ENCODE measurements at regions not wholly inside any gene's neighbourhood (a gene's known extent, or its start where the extent isn't known, plus 50 kb on each side); places are given as distances from the start of the nearest gene placed in this dataset.

GRCh38 chr7:41145656-41146055 is 557.2 kb downstream of the INHBA start:
- Mint-ChIP-seq H3K36me3 (ENCODE audit: low read depth) (no peaks in the 10 kb centered on the region), H3K27ac (no peak overlapping the region), H3K9me3 (no peaks in the 10 kb centered on the region), H3K4me3 (no peak overlapping the region), H3K27me3 (ENCODE audit: insufficient read depth, low read depth, poor library complexity) (no peaks in the 10 kb centered on the region), H3K4me1 (peaks cover 9% of the 10 kb centered on the region)
- Histone ChIP-seq H3K36me3 (ENCODE audit: insufficient read depth) (no peaks in the 10 kb centered on the region), H3F3A (replicated peaks; ENCODE audit: low read depth) (no peaks in the 10 kb centered on the region), H2AFZ (no peak overlapping the region), H3K27ac (ENCODE audit: low read depth) (no peak overlapping the region), H3K4me2 (no peak overlapping the region), H3K79me2 (replicated peaks; ENCODE audit: insufficient read depth) (no peaks in the 10 kb centered on the region), H3K9me2 (ENCODE audit: insufficient read depth) (no peaks in the 10 kb centered on the region), H3K4me3 (no peak overlapping the region), H3K4me1 (ENCODE audit: insufficient read depth) (peaks cover 10% of the 10 kb centered on the region), H3K27me3 (ENCODE audit: insufficient read depth) (no peaks in the 10 kb centered on the region), H4K20me1 (replicated peaks; ENCODE audit: insufficient read depth) (no peaks in the 10 kb centered on the region)
- no peak for DNase-seq (ENCODE audit: low spot score)
- ATAC-seq: no peak
- TF ChIP-seq JUNB (IDR thresholded peaks at IDR 0.05; ENCODE audit: unreplicated experiment) (no peak), NANOG (IDR thresholded peaks at IDR 0.05; ENCODE audit: borderline replicate concordance) (no peak), STAT1 (IDR thresholded peaks at IDR 0.05; ENCODE audit: unreplicated experiment) (no peak), CREB1 (CRISPR knock-in tag; IDR thresholded peaks at IDR 0.05; ENCODE audit: low read depth) (no peak), EZH2phosphoT487 (IDR thresholded peaks at IDR 0.05; ENCODE audit: unreplicated experiment) (no peak), REST (IDR thresholded peaks at IDR 0.05; ENCODE audit: unreplicated experiment) (no peak), ZNF331 (CRISPR knock-in tag; IDR thresholded peaks at IDR 0.05; ENCODE audit: low read depth) (no peak), CTCF (conservative IDR thresholded peaks at IDR 0.05; ENCODE audit: low read depth in 2 of 2) (no peak), ZNF114 (CRISPR knock-in tag; IDR thresholded peaks at IDR 0.05) (no peak), ZNF462 (CRISPR knock-in tag; IDR thresholded peaks at IDR 0.05) (no peak), EZH2 (IDR thresholded peaks at IDR 0.05; ENCODE audit: low read depth, unreplicated experiment) (no peak), POLR2AphosphoS5 (IDR thresholded peaks at IDR 0.05; ENCODE audit: low read depth) (no peak), ETS1 (IDR thresholded peaks at IDR 0.05) (no peak)

Data from GM23338 (cell line).